ENCODE measurements at regions not wholly inside any gene's neighbourhood (a gene's known extent, or its start where the extent isn't known, plus 50 kb on each side); places are given as distances from the start of the nearest gene placed in this dataset.

DNA sequence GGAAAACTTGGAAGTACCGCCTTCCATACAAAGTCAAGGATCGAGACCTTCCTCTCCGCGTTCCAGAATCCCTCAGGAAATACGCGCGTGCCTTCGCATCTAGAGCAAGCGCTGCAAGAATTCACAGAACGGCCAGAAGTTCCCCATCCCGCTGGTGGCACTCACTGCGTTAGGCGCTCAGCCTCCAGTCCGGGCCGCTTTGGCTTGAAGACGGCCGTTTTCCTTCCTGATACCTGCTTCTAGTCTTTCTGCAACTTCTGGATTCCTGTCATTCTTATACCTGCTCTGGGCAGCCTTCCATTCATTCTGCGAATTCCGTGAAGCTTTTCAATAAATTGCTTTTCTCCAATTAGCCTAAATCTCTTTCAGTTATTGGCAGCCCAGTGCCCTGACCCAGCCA, 896.4 kb downstream of the TRIML1 start:
- no peaks in the 10 kb centered on the region for H3K27me3 ChIP-seq (ENCODE audit: control insufficient read depth in 1 of 2, insufficient read depth in 2 of 2, low read length in 2 of 2)
- H3K36me3 ChIP-seq (ENCODE audit: insufficient read depth, low read length) = no peaks in the 10 kb centered on the region
- no peaks in the 10 kb centered on the region for H3K9me3 ChIP-seq (ENCODE audit: low read length)
- H3K27ac ChIP-seq (ENCODE audit: low read depth, low read length) = no peak overlapping the region
- H3K4me1 ChIP-seq (ENCODE audit: insufficient read depth, low read length) = no peaks in the 10 kb centered on the region
- H3K4me3 ChIP-seq (ENCODE audit: low read depth in 1 of 2, low read length in 2 of 2) = no peak overlapping the region
- H3K9ac ChIP-seq (ENCODE audit: low read length) = no peak overlapping the region

DNA sequence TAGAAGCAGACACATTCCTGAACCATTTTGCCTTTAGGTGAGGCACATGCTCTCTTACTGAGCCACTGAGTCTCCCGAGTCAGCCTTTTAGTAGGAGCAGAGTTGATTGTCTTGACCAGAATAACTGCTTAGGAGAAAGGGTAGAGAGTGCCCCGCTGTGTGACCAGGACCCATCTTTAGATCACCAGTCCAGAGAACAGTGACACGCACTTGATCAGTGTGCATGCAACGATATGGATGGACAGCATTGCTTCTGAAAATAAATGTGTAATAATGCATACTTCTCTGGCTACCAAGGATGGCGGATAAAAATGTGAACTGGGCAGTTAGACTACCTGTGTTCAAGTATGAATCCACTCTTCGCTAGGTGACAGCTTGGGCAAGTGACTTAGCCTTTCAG, 897.7 kb downstream of the TRIML1 start:
- Histone ChIP-seq H3K36me3 (ENCODE audit: insufficient read depth, low read length) (no peaks in the 10 kb centered on the region), H3K27me3 (ENCODE audit: control insufficient read depth in 1 of 2, insufficient read depth in 2 of 2, low read length in 2 of 2) (no peaks in the 10 kb centered on the region), H3K4me3 (ENCODE audit: low read depth in 1 of 2, low read length in 2 of 2) (no peak overlapping the region), H3K27ac (ENCODE audit: low read depth, low read length) (no peak overlapping the region), H3K9ac (ENCODE audit: low read length) (no peak overlapping the region), H3K4me1 (ENCODE audit: insufficient read depth, low read length) (no peaks in the 10 kb centered on the region), H3K9me3 (ENCODE audit: low read length) (no peaks in the 10 kb centered on the region)

DNA sequence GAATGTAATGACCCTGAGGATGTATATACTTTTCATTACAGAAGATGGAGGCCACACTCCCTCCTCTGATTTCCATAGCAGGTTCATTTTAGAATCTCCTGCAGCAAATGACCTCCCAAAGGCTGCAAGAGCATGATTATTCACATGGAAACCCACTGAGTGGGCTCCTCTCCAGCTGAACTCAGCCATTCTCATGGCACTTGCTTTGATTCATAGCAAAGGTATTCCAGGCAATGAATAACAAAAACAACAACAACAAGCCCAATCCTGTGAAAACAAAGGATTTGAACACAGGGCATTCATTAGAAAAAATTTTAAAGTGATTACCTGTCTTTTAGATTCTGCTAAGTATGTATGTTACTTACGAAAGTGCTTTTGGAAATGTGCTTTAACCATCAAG, 894.0 kb upstream of the FRG1 start:
- H3K9me3 ChIP-seq (ENCODE audit: low read length) = no peaks in the 10 kb centered on the region
- no peaks in the 10 kb centered on the region for H3K4me1 ChIP-seq (ENCODE audit: insufficient read depth, low read length)
- no peak overlapping the region for H3K9ac ChIP-seq (ENCODE audit: low read length)
- no peaks in the 10 kb centered on the region for H3K36me3 ChIP-seq (ENCODE audit: insufficient read depth, low read length)
- H3K27ac ChIP-seq (ENCODE audit: low read depth, low read length) = no peak overlapping the region
- no peak overlapping the region for H3K4me3 ChIP-seq (ENCODE audit: low read depth in 1 of 2, low read length in 2 of 2)
- H3K27me3 ChIP-seq (ENCODE audit: control insufficient read depth in 1 of 2, insufficient read depth in 2 of 2, low read length in 2 of 2) = no peaks in the 10 kb centered on the region

DNA sequence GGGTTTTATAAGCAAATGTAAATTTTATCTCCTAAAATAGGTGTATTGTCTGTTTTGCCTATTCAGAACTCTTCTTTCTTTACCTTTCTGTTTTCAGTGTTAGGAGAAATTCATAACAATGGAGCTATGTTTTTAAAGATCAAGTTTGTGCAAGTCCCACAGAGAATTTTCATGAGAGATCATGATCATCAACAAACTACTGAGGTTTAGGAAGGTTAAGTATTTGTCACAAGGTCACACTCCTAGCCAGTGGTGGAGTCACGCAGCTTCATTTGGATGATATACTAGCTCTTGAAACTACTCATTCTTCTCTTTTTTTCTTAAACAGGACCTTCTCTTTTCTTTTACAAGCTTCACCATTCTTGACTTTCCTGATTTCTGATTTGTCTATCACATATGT, 892.6 kb upstream of the FRG1 start:
- Histone ChIP-seq H3K4me3 (ENCODE audit: low read depth in 1 of 2, low read length in 2 of 2) (no peak overlapping the region), H3K27me3 (ENCODE audit: control insufficient read depth in 1 of 2, insufficient read depth in 2 of 2, low read length in 2 of 2) (no peaks in the 10 kb centered on the region), H3K36me3 (ENCODE audit: insufficient read depth, low read length) (no peaks in the 10 kb centered on the region), H3K9me3 (ENCODE audit: low read length) (no peaks in the 10 kb centered on the region), H3K4me1 (ENCODE audit: insufficient read depth, low read length) (no peaks in the 10 kb centered on the region), H3K9ac (ENCODE audit: low read length) (no peak overlapping the region), H3K27ac (ENCODE audit: low read depth, low read length) (no peak overlapping the region)

DNA sequence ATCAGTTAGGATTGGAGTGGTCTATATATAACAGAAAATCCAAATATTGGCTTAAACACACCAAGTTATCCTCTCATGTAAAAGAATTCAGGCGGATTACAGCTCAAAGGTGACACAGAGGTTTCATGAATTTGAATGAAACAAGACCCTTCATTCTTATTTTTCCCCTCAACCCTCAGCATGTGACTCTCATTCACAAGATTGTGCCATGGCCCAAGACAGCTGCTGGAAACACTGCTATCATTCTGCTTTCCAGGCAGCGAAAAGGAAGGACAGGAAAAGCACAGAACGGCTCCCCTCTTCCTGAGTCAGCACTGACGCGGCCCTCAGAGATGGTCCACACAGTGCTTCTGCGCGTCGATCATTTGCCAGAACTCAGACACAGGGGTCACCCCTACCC, 891.0 kb upstream of the FRG1 start:
- H3K36me3 ChIP-seq (ENCODE audit: insufficient read depth, low read length) = no peaks in the 10 kb centered on the region
- no peaks in the 10 kb centered on the region for H3K4me1 ChIP-seq (ENCODE audit: insufficient read depth, low read length)
- no peaks in the 10 kb centered on the region for H3K9me3 ChIP-seq (ENCODE audit: low read length)

DNA sequence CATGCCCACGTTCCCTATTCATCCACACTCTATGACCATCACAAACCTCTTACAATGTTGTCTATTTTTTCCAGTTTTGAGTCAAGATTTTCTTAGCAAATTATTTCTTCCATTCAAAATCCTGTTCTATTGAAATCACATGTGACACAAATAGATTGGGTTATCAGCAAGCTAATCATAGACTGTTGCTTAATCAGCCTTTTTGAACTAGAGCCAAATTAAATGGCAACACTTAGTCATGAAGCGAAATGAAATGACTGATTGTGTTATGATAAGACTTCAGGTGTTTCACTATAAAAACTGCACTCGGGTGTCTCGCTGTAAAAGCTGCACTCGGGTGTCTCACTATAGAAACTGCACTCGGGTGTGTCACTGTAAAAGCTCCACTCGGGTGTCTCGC, 890.0 kb upstream of the FRG1 start:
- no peaks in the 10 kb centered on the region for H3K27me3 ChIP-seq (ENCODE audit: control insufficient read depth in 1 of 2, insufficient read depth in 2 of 2, low read length in 2 of 2)
- H3K4me3 ChIP-seq (ENCODE audit: low read depth in 1 of 2, low read length in 2 of 2) = no peak overlapping the region
- H3K9ac ChIP-seq (ENCODE audit: low read length) = no peak overlapping the region
- H3K27ac ChIP-seq (ENCODE audit: low read depth, low read length) = no peak overlapping the region
- H3K4me1 ChIP-seq (ENCODE audit: insufficient read depth, low read length) = no peaks in the 10 kb centered on the region
- no peaks in the 10 kb centered on the region for H3K9me3 ChIP-seq (ENCODE audit: low read length)
- no peaks in the 10 kb centered on the region for H3K36me3 ChIP-seq (ENCODE audit: insufficient read depth, low read length)

More for the DNA sequence above, 891.0 kb upstream of the FRG1 start:
- Histone ChIP-seq H3K9ac (ENCODE audit: low read length) (no peak overlapping the region), H3K27me3 (ENCODE audit: control insufficient read depth in 1 of 2, insufficient read depth in 2 of 2, low read length in 2 of 2) (no peaks in the 10 kb centered on the region), H3K27ac (ENCODE audit: low read depth, low read length) (no peak overlapping the region), H3K4me3 (ENCODE audit: low read depth in 1 of 2, low read length in 2 of 2) (no peak overlapping the region)

DNA sequence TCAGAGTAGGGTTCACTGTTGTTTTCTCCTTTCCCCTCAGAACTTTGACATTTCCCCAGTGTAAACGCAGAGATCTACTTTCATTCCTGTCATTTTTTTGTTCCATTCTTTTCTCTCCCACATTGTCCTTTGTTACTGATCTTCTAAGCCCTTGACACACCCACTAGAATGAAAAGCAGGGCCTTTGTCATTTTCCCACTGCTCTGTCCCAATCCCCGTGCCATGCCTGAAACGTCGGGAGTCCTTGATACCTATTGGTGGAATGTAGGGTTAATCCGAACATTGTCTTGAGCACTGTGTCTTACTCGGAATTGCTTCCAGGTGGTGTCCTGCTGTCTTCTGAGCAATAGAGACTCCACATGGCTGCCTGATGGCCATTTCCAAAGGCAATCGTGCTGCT, 887.1 kb upstream of the FRG1 start:
- H3K9me3 ChIP-seq (ENCODE audit: low read length) = no peaks in the 10 kb centered on the region
- no peak overlapping the region for H3K9ac ChIP-seq (ENCODE audit: low read length)
- H3K4me1 ChIP-seq (ENCODE audit: insufficient read depth, low read length) = no peaks in the 10 kb centered on the region
- no peaks in the 10 kb centered on the region for H3K36me3 ChIP-seq (ENCODE audit: insufficient read depth, low read length)
- no peak overlapping the region for H3K4me3 ChIP-seq (ENCODE audit: low read depth in 1 of 2, low read length in 2 of 2)
- H3K27me3 ChIP-seq (ENCODE audit: control insufficient read depth in 1 of 2, insufficient read depth in 2 of 2, low read length in 2 of 2) = no peaks in the 10 kb centered on the region
- H3K27ac ChIP-seq (ENCODE audit: low read depth, low read length) = no peak overlapping the region

DNA sequence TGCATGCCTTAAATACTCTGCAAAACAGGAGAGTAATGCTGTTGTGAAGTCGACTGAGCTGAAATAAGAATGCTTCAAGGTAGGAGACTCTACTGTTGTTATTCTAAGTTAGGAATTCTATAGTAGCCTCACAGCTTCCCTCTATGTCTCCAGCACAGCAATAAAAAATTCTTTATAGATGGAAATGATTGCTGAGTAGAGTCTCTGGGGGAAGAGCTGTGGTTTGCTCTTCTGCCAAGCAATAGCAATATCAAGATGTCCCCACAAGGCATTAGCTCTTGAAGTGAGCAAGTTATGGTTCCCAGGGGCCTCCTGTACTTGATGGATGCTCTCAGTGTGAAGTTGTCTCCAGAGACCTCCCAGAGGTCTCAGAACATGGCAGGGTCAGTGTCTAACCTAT, 880.6 kb upstream of the FRG1 start:
- Histone ChIP-seq H3K9ac (ENCODE audit: low read length) (no peak overlapping the region), H3K4me3 (ENCODE audit: low read depth in 1 of 2, low read length in 2 of 2) (no peak overlapping the region), H3K4me1 (ENCODE audit: insufficient read depth, low read length) (no peaks in the 10 kb centered on the region), H3K27ac (ENCODE audit: low read depth, low read length) (no peak overlapping the region), H3K36me3 (ENCODE audit: insufficient read depth, low read length) (no peaks in the 10 kb centered on the region), H3K9me3 (ENCODE audit: low read length) (no peaks in the 10 kb centered on the region), H3K27me3 (ENCODE audit: control insufficient read depth in 1 of 2, insufficient read depth in 2 of 2, low read length in 2 of 2) (no peaks in the 10 kb centered on the region)

DNA sequence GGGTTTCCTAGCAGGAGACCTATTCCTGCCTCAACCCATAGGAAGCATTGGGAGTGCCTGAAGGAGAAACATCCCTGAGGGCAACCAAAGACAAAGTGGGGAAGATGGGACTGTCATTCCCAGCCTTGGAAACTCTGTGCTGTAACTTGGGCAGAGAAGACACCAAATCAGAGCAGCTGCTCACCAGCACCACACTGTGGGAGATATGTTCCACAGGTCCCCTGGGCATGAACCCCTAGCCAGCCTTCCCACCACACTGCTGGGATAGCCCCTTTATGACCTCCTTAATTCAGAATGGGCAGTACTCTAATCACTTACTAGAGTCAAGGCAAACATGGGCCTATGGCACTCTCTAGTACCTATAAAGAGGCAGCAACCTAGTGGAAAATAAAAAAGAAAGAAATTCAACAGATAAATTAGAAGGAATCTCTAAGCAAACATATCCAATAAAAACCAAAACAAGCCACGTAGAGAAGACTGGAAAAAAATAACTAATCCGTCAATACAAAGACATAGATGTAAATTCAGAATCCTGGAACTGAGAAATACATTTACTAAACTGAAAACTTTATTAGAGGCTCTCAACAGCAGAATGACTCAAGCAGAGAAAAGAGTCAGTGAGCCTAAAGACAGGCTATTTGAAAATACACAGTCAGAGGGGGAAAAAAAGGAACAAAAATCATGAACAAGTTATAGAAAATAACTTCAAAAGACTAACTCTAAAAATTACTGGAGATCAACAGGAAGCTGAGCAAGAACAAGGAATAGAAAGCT, 878.4 kb upstream of the FRG1 start:
- Histone ChIP-seq H3K9me3 (ENCODE audit: low read length) (no peaks in the 10 kb centered on the region), H3K36me3 (ENCODE audit: insufficient read depth, low read length) (no peaks in the 10 kb centered on the region), H3K27ac (ENCODE audit: low read depth, low read length) (no peak overlapping the region), H3K9ac (ENCODE audit: low read length) (no peak overlapping the region), H3K27me3 (ENCODE audit: control insufficient read depth in 1 of 2, insufficient read depth in 2 of 2, low read length in 2 of 2) (no peaks in the 10 kb centered on the region), H3K4me1 (ENCODE audit: insufficient read depth, low read length) (no peaks in the 10 kb centered on the region), H3K4me3 (ENCODE audit: low read depth in 1 of 2, low read length in 2 of 2) (no peak overlapping the region)

DNA sequence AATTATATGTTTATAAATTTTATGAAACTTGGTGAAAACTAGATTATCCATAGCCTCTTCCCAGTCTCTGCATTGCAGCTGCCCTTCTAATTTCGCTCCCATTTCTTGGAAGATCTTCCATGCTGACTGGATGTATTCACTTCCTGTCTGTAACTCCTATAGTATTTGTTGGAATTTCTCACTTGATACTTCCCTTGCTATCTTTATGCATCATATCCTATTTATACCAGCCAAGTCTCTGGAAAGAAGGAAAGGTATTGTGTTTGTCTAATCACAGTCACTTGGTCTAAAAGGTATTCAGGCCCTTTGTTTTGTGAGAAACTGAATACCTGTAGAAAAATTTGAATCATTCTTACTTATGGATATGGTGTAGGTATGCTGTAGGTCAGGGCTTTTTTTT, 870.9 kb upstream of the FRG1 start:
- Histone ChIP-seq H3K4me3 (ENCODE audit: low read depth in 1 of 2, low read length in 2 of 2) (no peak overlapping the region), H3K27me3 (ENCODE audit: control insufficient read depth in 1 of 2, insufficient read depth in 2 of 2, low read length in 2 of 2) (no peaks in the 10 kb centered on the region), H3K9me3 (ENCODE audit: low read length) (no peaks in the 10 kb centered on the region), H3K9ac (ENCODE audit: low read length) (no peak overlapping the region), H3K4me1 (ENCODE audit: insufficient read depth, low read length) (no peaks in the 10 kb centered on the region), H3K36me3 (ENCODE audit: insufficient read depth, low read length) (no peaks in the 10 kb centered on the region), H3K27ac (ENCODE audit: low read depth, low read length) (no peak overlapping the region)

DNA sequence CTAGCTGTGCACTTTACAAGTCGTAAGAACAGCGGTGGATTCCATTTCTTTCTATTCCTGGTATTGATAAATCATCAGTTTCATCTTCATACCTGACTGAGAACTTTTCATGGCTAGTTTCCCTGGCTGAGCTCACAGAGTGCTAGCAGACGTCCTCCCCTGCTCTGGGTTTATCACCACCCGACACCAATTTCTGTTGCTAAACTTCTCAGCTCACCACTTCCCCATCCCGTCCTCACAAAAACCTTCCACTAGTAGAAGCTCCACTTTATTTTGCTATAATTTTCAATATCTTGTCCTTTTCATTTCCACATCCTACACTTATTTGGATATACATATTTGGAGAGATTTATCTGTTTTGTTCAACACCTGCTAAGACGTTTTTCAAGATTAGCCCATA, 869.4 kb upstream of the FRG1 start:
- Histone ChIP-seq H3K4me1 (ENCODE audit: insufficient read depth, low read length) (no peaks in the 10 kb centered on the region), H3K4me3 (ENCODE audit: low read depth in 1 of 2, low read length in 2 of 2) (no peak overlapping the region), H3K9me3 (ENCODE audit: low read length) (no peaks in the 10 kb centered on the region), H3K36me3 (ENCODE audit: insufficient read depth, low read length) (no peaks in the 10 kb centered on the region), H3K27ac (ENCODE audit: low read depth, low read length) (no peak overlapping the region), H3K9ac (ENCODE audit: low read length) (no peak overlapping the region), H3K27me3 (ENCODE audit: control insufficient read depth in 1 of 2, insufficient read depth in 2 of 2, low read length in 2 of 2) (no peaks in the 10 kb centered on the region)

DNA sequence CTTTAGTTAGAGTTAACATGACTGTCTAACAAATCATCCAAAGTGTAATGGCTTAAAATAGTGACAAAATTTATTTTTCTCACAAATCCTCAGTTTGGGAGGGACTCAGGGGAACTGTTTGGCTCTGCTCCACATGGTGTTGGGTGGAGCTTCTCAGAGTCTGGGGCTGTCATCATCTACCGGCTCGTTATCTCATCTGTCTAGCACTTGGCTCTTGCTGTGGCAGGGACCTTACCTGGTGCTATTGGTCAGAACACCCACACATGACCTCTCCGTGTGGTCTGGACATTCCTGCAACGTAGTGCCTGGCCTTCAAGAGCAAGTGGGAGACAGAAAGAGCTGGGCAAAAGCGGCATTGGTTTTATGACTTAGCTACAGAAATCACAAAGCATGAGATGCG, 866.9 kb upstream of the FRG1 start:
- no peaks in the 10 kb centered on the region for H3K9me3 ChIP-seq (ENCODE audit: low read length)
- no peaks in the 10 kb centered on the region for H3K36me3 ChIP-seq (ENCODE audit: insufficient read depth, low read length)
- no peak overlapping the region for H3K27ac ChIP-seq (ENCODE audit: low read depth, low read length)
- no peaks in the 10 kb centered on the region for H3K4me1 ChIP-seq (ENCODE audit: insufficient read depth, low read length)
- no peaks in the 10 kb centered on the region for H3K27me3 ChIP-seq (ENCODE audit: control insufficient read depth in 1 of 2, insufficient read depth in 2 of 2, low read length in 2 of 2)
- no peak overlapping the region for H3K9ac ChIP-seq (ENCODE audit: low read length)
- H3K4me3 ChIP-seq (ENCODE audit: low read depth in 1 of 2, low read length in 2 of 2) = no peak overlapping the region

Data from muscle layer of colon (tissue), 2 donors.